Skin of body (tissue), 1 donor: ENCODE measurements at regions not wholly inside any gene's neighbourhood (a gene's known extent, or its start where the extent isn't known, plus 50 kb on each side); places are given as distances from the start of the nearest gene placed in this dataset.
A peak's percentile ranks its signal among the peaks of the same experiment; 100 is the strongest.
"Not testable (repeated sequence)": the region's sequence is repeated elsewhere in the genome, so short reads cannot be mapped to it uniquely, and the experiment has no call there.

ENCODE experiments used
- DNase-seq: peaks from one replicate; lab custom pipeline; 2025; lab: John Stamatoyannopoulos, UW

GRCh38 chr15:77910030-77910911, 167.2 kb downstream of the TBC1D2B start:
- DNase-seq = peak; percentile 14

- DNase-seq = no peak
Observed at GRCh38 chr15:77909182-77909940, 168.2 kb downstream of the TBC1D2B start.

DNA sequence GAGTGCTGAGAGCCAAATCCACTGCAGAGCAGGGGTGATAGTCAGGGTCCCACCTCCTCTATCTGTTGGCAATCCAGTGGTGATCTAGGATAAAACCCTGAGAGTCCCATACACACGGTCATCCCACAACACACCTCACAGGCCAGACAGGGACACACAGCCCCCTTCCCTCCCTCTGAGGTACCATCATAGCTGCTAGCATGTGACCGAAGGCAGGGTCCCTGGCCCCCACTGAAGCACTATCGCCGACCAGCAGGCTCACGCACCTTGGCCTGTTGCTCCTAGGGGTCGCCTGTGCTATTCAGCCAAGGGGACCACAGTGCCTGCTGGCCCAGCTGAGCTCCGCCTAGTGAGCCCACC, 168.8 kb downstream of the TBC1D2B start:
- DNase-seq = not testable (repeated sequence)

- peak; percentile 25 for DNase-seq
Observed at GRCh38 chr15:77907824-77908751, 169.4 kb downstream of the TBC1D2B start.

DNA sequence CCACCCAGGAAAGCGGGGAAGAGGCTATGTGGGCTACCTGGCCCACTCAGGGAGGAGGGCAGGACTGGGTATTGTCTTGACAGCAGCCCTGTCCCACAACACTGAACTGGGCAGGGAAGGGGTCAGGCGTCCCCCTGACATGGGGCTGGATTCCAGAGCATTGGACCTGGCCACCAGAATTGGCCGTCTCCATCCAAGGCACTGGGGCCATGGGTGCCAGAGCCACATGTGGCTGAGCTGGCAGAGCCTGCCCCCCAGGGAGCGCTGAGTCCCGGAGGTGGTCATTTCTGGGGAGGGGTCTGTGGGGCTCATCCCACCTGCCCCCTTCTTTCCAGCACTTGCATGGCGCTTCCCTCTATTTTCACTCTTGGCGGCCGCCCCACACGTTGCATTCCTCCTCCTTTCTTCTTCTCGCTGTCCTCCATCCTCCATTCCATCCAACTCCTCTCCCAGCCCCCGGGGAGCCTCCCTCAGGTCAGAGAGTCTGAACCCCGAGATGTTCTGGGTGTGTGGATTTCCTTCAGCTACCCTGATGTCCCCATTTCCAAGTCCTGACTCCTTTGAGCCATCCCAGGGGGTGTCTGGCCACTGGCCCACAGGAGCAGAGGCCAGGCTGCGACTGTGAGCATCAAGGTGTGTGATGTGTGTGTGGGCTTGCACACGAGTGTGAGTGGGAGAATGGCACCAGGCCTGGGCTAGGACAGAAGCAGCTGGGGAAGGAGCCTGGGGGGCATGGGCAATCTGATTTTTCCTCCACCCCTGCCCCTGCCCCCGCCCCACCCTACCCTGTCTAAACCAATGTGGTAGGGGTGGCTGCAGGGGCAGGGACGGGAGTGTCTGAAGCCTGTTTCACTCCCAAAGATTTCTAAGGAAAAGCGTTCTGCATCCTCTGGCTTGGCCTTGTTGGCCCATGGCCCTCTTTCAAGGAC, 171.2 kb downstream of the TBC1D2B start:
- not testable (repeated sequence) for DNase-seq

- no peak for DNase-seq
Observed at GRCh38 chr15:77905301-77905920, 172.1 kb downstream of the TBC1D2B start.

DNA sequence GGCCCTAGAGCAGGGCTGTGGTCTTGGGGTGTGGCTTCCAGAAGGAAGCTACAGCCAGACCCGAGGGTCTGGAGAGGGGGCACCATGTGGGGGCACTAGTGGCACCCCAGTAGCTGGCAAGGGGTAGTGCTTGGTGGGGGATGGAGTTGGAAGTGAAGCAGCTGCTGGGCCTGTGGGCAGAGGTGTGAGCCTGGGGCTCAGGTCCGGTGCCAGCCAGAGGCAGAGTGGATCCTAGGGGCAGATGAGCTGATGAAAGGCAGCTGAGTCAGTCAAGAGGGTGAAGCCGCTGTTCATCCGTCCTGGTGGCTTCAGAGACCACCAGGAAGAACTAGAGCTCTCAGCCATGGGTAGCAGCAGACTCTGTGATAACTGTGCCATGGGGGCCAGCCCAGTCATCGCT, 172.6 kb downstream of the TBC1D2B start:
- DNase-seq = no peak

DNA sequence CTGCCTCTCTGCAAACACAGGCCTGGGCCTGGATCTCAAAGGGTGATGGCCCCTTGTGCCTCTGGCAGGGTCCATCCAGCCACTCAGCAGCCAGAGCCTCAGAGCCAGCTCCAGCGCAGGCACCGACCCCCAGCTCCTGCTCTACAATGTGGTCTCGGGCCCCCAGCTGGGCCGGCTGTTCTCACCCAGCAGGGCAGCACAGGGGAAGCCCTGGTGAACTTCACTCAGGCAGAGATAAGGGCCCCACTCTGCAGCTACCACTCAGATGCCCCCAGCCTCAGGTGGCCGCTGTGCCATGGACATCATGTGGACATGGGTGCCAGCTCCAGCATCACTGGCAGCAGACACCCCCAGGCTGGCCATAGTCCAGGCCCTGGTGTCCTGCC, 173.1 kb downstream of the TBC1D2B start:
- DNase-seq = no peak

- not testable (repeated sequence) for DNase-seq
Observed at GRCh38 chr15:77903761-77904435, 173.6 kb downstream of the TBC1D2B start.

GRCh38 chr15:77902921-77903760, 174.4 kb downstream of the TBC1D2B start:
- DNase-seq = not testable (repeated sequence)

DNA sequence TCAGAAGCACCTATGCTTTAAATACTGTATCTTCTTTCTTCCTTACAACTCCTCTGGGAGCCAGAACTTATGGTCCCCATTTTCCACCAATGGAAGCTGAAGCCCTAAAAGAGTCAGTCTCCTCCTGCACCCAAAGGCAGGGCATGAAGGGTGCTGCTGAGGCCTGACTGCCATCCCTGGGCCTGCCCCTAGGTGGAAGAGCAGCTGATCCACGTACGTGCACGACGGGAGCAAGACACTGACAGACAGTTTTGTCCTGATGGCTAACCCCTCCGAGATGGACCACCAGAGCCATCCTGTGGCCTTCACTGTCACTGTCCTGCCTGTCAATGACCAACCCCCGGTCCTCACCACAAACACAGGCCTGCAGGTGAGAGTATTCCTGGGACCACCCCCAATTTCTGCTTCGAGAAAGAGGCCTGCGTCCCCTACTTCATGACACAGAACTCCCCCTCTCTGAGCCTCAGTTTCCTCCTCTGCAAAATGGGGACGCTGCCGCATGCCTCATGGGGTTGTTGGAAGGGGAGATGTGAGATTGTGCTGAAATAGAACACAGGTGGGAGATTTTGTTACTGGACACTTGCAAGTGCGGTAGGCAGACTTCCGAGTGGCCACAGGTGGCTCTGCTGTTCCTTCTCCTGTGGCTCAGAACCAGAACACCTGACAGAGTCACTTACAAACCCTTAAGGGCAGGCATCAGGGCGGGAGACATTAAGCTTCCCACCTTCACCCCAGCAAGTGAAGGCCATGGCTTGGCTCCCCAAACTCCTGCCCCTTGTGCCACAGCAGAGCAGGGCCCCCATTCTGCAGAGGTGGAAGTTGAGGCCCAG, 175.4 kb downstream of the TBC1D2B start:
- DNase-seq = no peak

- no peak for DNase-seq
Observed at GRCh38 chr15:77901251-77901881, 176.1 kb downstream of the TBC1D2B start.

- not testable (repeated sequence) for DNase-seq
Observed at GRCh38 chr15:77900331-77900963, 177.1 kb downstream of the TBC1D2B start.

GRCh38 chr15:77899776-77900175, 177.7 kb downstream of the TBC1D2B start:
- not testable (repeated sequence) for DNase-seq

DNA sequence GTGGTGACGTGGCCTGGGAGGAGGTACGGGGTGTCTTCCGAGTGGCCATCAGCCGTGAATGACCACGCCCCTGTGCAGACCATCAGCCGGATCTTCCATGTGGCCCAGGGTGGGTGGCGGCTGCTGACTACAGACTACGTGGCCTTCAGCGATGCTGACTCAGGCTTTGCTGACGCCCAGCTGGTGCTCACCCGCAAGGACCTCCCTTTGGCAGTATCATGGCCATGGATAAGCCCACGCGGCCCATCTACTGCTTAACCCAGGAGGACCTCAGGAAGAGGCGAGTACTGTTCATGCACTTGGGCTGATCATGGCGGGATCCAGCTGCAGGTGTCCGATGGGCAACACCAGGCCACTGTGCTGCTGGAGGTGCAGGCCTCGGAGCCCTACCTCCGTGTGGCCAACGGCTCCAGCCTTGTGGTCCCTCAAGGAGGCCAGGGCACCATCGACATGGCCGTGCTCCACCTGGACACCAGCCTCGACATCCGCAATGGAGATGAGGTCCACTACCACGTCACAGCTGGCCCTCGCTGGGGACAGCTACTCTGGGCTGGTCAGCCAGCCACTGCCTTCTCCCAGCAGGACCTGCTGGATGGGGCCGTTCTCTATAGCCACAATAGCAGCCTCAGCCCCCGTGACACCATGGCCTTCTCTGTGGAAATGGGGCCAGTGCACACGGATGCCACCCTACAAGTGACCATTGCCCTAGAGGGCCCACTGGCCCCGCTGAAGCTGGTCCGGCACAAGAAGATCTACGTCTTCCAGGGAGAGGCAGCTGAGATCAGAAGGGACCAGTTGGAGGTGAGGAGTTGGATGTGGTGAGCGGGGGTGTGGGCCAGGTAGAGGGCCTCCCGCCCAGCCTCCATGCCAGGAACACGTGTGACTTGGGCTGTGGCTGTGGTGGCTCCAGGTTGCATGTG, 178.4 kb downstream of the TBC1D2B start:
- no peak for DNase-seq
